NOMO-1 (cell line): ENCODE measurements at regions not wholly inside any gene's neighbourhood (a gene's known extent, or its start where the extent isn't known, plus 50 kb on each side); places are given as distances from the start of the nearest gene placed in this dataset.

Experiments used
- DNase-seq, 2 experiments: peaks; one replicate each; lab custom pipeline; 2025; ENCODE audit not compliant: unreplicated experiment in 2 of 2; lab: John Stamatoyannopoulos, UW

- no peak for DNase-seq
Measured at GRCh38 chr2:123696021-123696420, 329.1 kb upstream of the CNTNAP5 start.

- DNase-seq, result no peak
Measured at GRCh38 chr2:123696799-123697410, 328.2 kb upstream of the CNTNAP5 start.

GRCh38 chr2:123715467-123715982 is 309.6 kb upstream of the CNTNAP5 start:
- DNase-seq, result no peak

- DNase-seq, result no peak
Measured at GRCh38 chr2:123717636-123718334, 307.3 kb upstream of the CNTNAP5 start.

GRCh38 chr2:123720760-123721159 is 304.3 kb upstream of the CNTNAP5 start:
- no peak for DNase-seq

- DNase-seq, result no peak
Measured at GRCh38 chr2:123723706-123724105, 301.4 kb upstream of the CNTNAP5 start.

GRCh38 chr2:123732563-123732962 is 292.5 kb upstream of the CNTNAP5 start:
- DNase-seq, result no peak

- no peak for DNase-seq
Measured at GRCh38 chr2:123737371-123737770, 287.7 kb upstream of the CNTNAP5 start.

GRCh38 chr2:123738643-123739042 is 286.4 kb upstream of the CNTNAP5 start:
- no peak for DNase-seq

- DNase-seq, result no peak
Measured at GRCh38 chr2:123746006-123746405, 279.1 kb upstream of the CNTNAP5 start.

GRCh38 chr2:123747326-123747725 is 277.8 kb upstream of the CNTNAP5 start:
- no peak for DNase-seq

- DNase-seq, result no peak
Measured at GRCh38 chr2:123762221-123762620, 262.9 kb upstream of the CNTNAP5 start.

- no peak for DNase-seq
Measured at GRCh38 chr2:123768233-123768632, 256.9 kb upstream of the CNTNAP5 start.

- DNase-seq, result no peak
Measured at GRCh38 chr2:123769001-123769400, 256.1 kb upstream of the CNTNAP5 start.

GRCh38 chr2:123770996-123771720 is 253.9 kb upstream of the CNTNAP5 start:
- DNase-seq, result no peak

- no peak for DNase-seq
Measured at GRCh38 chr2:123771928-123772632, 253.0 kb upstream of the CNTNAP5 start.

- DNase-seq, result no peak
Measured at GRCh38 chr2:123777116-123777515, 248.0 kb upstream of the CNTNAP5 start.

GRCh38 chr2:123783164-123783563 is 241.9 kb upstream of the CNTNAP5 start:
- DNase-seq, result no peak

- DNase-seq, result no peak
Measured at GRCh38 chr2:123785332-123785731, 239.8 kb upstream of the CNTNAP5 start.

- no peak for DNase-seq
Measured at GRCh38 chr2:123791207-123791606, 233.9 kb upstream of the CNTNAP5 start.

- DNase-seq, result no peak
Measured at GRCh38 chr2:123791684-123792083, 233.4 kb upstream of the CNTNAP5 start.
